HCT116 (cell line): ENCODE measurements at regions not wholly inside any gene's neighbourhood (a gene's known extent, or its start where the extent isn't known, plus 50 kb on each side); places are given as distances from the start of the nearest gene placed in this dataset.

Source experiments
- ATAC-seq: fragments of 200-7000 bp; cut with Tn5 transposase; 2 replicates; pipeline ENCODE4 v1.9.1; 2020; ENCODE audit warnings: mild to moderate bottlenecking, moderate library complexity
- BruUV-seq: library from RNA; stranded (reverse); fragments of 400-500 nt; replicated peaks from 2 replicates; lab custom pipeline; 2021; lab: Mats Ljungman, UMichigan
- CTCF ChIA-PET: fragments of 300-600 bp; sonication (Branson Sonifier 250); formaldehyde crosslinking; loops from one replicate; lab custom pipeline; 2021; ENCODE audit warnings: antibody characterized with exemption; lab: Charles Lee
- POLR2A ChIA-PET: fragments of 300-600, 350-600 bp; sonication (Branson Sonifier 250); formaldehyde crosslinking; loops from one replicate; lab custom pipeline; 2021; ENCODE audit warnings: antibody characterized with exemption; lab: Charles Lee
- RAD21 ChIA-PET, 2 experiments: fragments of 300-600 bp; sonication (Branson Sonifier 250); formaldehyde crosslinking; loops; one replicate each; lab custom pipeline; 2023; ENCODE audit warnings: low total read pairs in 2 of 2; ENCODE audit not compliant: uncharacterized antibody in 2 of 2, unreplicated experiment in 2 of 2, low non-redundant PET in 1 of 2; lab: Charles Lee
- DNase-seq: peaks from one replicate; pipeline ENCODE4 v3.0.0-alpha.2; 2010; ENCODE audit warnings: low read depth, low spot score
- H2AFZ ChIP-seq: fragments of 200-600 bp; shearing (Covaris generic), sonication (generic); 2 replicates; pipeline ENCODE4 v1.6.1; 2017; ENCODE audit warnings: low read depth, mixed run types, mixed read lengths, antibody characterized with exemption, low read length; ENCODE audit not compliant: poor library complexity, severe bottlenecking
- H3K27ac ChIP-seq: 2 replicates; pipeline ENCODE4 v1.5.1; 2012; ENCODE audit warnings: low read depth, low read length
- H3K27me3 ChIP-seq: fragments of 200-600 bp; sonication (generic); 2 replicates; pipeline ENCODE4 v1.6.1; 2016; ENCODE audit warnings: mixed run types, low read length, mixed read lengths; ENCODE audit not compliant: insufficient read depth
- H3K36me3 ChIP-seq, 2 experiments: fragments of 200-500 bp in 1 of 2; fragments of 200-600 bp in 1 of 2; sonication (Bioruptor generic) in 1 of 2; sonication (generic) in 1 of 2; 2 replicates each; pipeline versions ENCODE4 v1.5.1 to v1.6.1; 2014 to 2016; ENCODE audit warnings: low read length in 2 of 2, inconsistent platforms in 1 of 2, mixed read lengths in 1 of 2, mixed run types in 1 of 2; ENCODE audit not compliant: insufficient read depth in 2 of 2, control insufficient read depth in 1 of 2
- H3K4me1 ChIP-seq, 2 experiments: fragments of 200-600 bp in 1 of 2; sonication (generic) in 1 of 2; 2 replicates each; pipeline versions ENCODE4 v1.5.1 to v1.6.1; 2012 to 2017; ENCODE audit warnings: low read length in 2 of 2, inconsistent platforms in 1 of 2, mild to moderate bottlenecking in 1 of 2, mixed read lengths in 1 of 2, mixed run types in 1 of 2, moderate library complexity in 1 of 2; ENCODE audit not compliant: insufficient read depth in 2 of 2, control insufficient read depth in 1 of 2
- H3K4me2 ChIP-seq: fragments of 200-600 bp; sonication (generic); 2 replicates; pipeline ENCODE4 v1.6.1; 2017; ENCODE audit warnings: mixed run types, low read length, mixed read lengths
- H3K4me3 ChIP-seq, 2 experiments: fragments of 200-600 bp in 1 of 2; sonication (generic) in 1 of 2; replicated peaks in 1 of 2; 2 replicates each; pipeline ENCODE4 v1.5.1; 2011 to 2016; ENCODE audit warnings: low read length in 2 of 2, control low read depth in 1 of 2, low read depth in 1 of 2, mild to moderate bottlenecking in 1 of 2, mixed read lengths in 1 of 2, mixed run types in 1 of 2
- H3K79me2 ChIP-seq: fragments of 200-600 bp; sonication (generic); 2 replicates; pipeline ENCODE4 v1.6.1; 2017; ENCODE audit warnings: mild to moderate bottlenecking, mixed run types, low read length, moderate library complexity, mixed read lengths; ENCODE audit not compliant: insufficient read depth
- H3K9ac ChIP-seq: fragments of 200-600 bp; sonication (generic); 2 replicates; pipeline ENCODE4 v1.6.1; 2016; ENCODE audit warnings: low read length, mixed read lengths
- H3K9me2 ChIP-seq: fragments of 200-600 bp; sonication (generic), shearing (Covaris generic); 2 replicates; pipeline ENCODE4 v1.6.1; 2017; ENCODE audit warnings: mixed run types, mild to moderate bottlenecking, moderate library complexity; ENCODE audit not compliant: insufficient read depth
- H3K9me3 ChIP-seq, 2 experiments: fragments of 200-500 bp in 1 of 2; fragments of 200-600 bp in 1 of 2; sonication (Bioruptor generic) in 1 of 2; sonication (generic) in 1 of 2; 2 replicates each; pipeline ENCODE4 v1.6.1; 2014 to 2017; ENCODE audit warnings: low read length in 2 of 2, mixed read lengths in 2 of 2, inconsistent platforms in 1 of 2, low read depth in 1 of 2, mild to moderate bottlenecking in 1 of 2, mixed run types in 1 of 2, moderate library complexity in 1 of 2; ENCODE audit not compliant: control insufficient read depth in 1 of 2, insufficient read depth in 1 of 2
- H4K20me1 ChIP-seq: fragments of 200-600 bp; sonication (generic), shearing (Covaris generic); 2 replicates; pipeline ENCODE4 v1.6.1; 2017; ENCODE audit warnings: mixed run types, mild to moderate bottlenecking, moderate library complexity; ENCODE audit not compliant: insufficient read depth
- ATF3 ChIP-seq: IDR thresholded peaks from 2 replicates; pipeline ENCODE4 v1.6.1; 2012
- CBX3 ChIP-seq: IDR thresholded peaks from 2 replicates; pipeline ENCODE4 v1.6.1; 2012; ENCODE audit warnings: low read depth
- EGR1 ChIP-seq: IDR thresholded peaks from 2 replicates; pipeline ENCODE4 v1.6.1; 2012; ENCODE audit warnings: low read depth
- ELF1 ChIP-seq: IDR thresholded peaks from 2 replicates; pipeline ENCODE4 v1.6.1; 2012; ENCODE audit warnings: low read depth, borderline replicate concordance
- JUND ChIP-seq: IDR thresholded peaks from 2 replicates; pipeline ENCODE4 v1.6.1; 2012
- MAX ChIP-seq: IDR thresholded peaks from 2 replicates; pipeline ENCODE4 v1.6.1; 2012
- SIN3A ChIP-seq: IDR thresholded peaks from 2 replicates; pipeline ENCODE4 v1.6.1; 2012; ENCODE audit warnings: low read depth
- SP1 ChIP-seq: IDR thresholded peaks from 2 replicates; pipeline ENCODE4 v1.6.1; 2012; ENCODE audit warnings: low read depth
- YY1 ChIP-seq: IDR thresholded peaks from 2 replicates; pipeline ENCODE4 v1.6.1; 2011; ENCODE audit warnings: low read length, low read depth, moderate library complexity, mild to moderate bottlenecking; ENCODE audit not compliant: insufficient replicate concordance; ENCODE audit errors: extremely low read depth
- ZFX ChIP-seq: fragments of 450-650 bp; IDR thresholded peaks from 2 replicates; pipeline ENCODE4 v1.6.1; 2017
- intact Hi-C: fragments of 100-400 bp; cut with micrococcal nuclease; formaldehyde crosslinking; loops from 2 replicates; pipeline ENCODE4 v1.10.0; 2022

- H3K4me1 ChIP-seq = no peaks in the 10 kb centered on the region
- no peak overlapping the region for H3K9ac ChIP-seq
- TF ChIP-seq JUND (no peak), MAX (no peak)
- no peaks in the 10 kb centered on the region for H3K36me3 ChIP-seq
- DNase-seq (no peak), ATAC-seq (no peak)
- no peak overlapping the region for H2AFZ ChIP-seq
- ChIA-PET RAD21 (no interaction called here), CTCF (no interaction called here), POLR2A (no interaction called here)
- H3K9me3 ChIP-seq = no peaks in the 10 kb centered on the region
- intact Hi-C loops = loop anchor here (10.0 kb wide), 1 partner anchor 86 kb away; the partner anchor contains the start of gene INHBB
- no TSS peak for BruUV-seq
- no peaks in the 10 kb centered on the region for H3K9me2 ChIP-seq
- H3K27ac ChIP-seq = no peak overlapping the region
- H3K27me3 ChIP-seq = no peaks in the 10 kb centered on the region
- no peaks in the 10 kb centered on the region for H3K79me2 ChIP-seq
- H3K4me3 ChIP-seq = no peak overlapping the region
- no peak overlapping the region for H3K4me2 ChIP-seq
- H4K20me1 ChIP-seq = no peaks in the 10 kb centered on the region
Observed at GRCh38 chr2:120430957-120431356, 85.0 kb downstream of the INHBB start.

GRCh38 chr2:120431386-120432292 is 85.7 kb downstream of the INHBB start:
- H3K4me1 ChIP-seq = peaks cover 0 to 4% of the 10 kb centered on the region in 2 experiments; a peak in 1 of 4 replicates
- no peak for TF ChIP-seq YY1
- TF ChIP-seq SIN3A = no peak
- no peak for TF ChIP-seq ELF1
- no peak for TF ChIP-seq ATF3
- TF ChIP-seq EGR1 = no peak
- TF ChIP-seq CBX3 = no peak
- TF ChIP-seq ZFX = no peak
- no peak for TF ChIP-seq SP1
- TF ChIP-seq JUND = no peak
- CTCF ChIA-PET = no interaction called here
- H3K9me3 ChIP-seq = no peaks in the 10 kb centered on the region
- H3K4me2 ChIP-seq = no peak overlapping the region
- no peaks in the 10 kb centered on the region for H3K79me2 ChIP-seq
- H3K36me3 ChIP-seq = no peaks in the 10 kb centered on the region
- no peaks in the 10 kb centered on the region for H3K9me2 ChIP-seq
- H4K20me1 ChIP-seq = no peaks in the 10 kb centered on the region
- H3K27me3 ChIP-seq = no peaks in the 10 kb centered on the region
- intact Hi-C loops = loop anchor here (10.0 kb wide), 1 partner anchor 87 kb away; the partner anchor contains the start of gene INHBB
- ATAC-seq (no peak), DNase-seq (no peak)
- no peak overlapping the region for H2AFZ ChIP-seq
- POLR2A ChIA-PET = no interaction called here
- no peak overlapping the region for H3K9ac ChIP-seq
- no peak overlapping the region for H3K27ac ChIP-seq
- RAD21 ChIA-PET = interaction anchor here in 1 of 2 experiments (0.6 kb wide), 1 partner anchor 84 kb away, joined by 4 read pairs; no protein-coding TSS in a partner anchor
- no peak overlapping the region for H3K4me3 ChIP-seq
- BruUV-seq = no TSS peak
